Lower lobe of right lung (tissue), 2 donors: ENCODE measurements at regions not wholly inside any gene's neighbourhood (a gene's known extent, or its start where the extent isn't known, plus 50 kb on each side); places are given as distances from the start of the nearest gene placed in this dataset.

Experiments
- ATAC-seq, 2 donors: fragments of 200-7000 bp; cut with Tn5 transposase; one replicate each; pipeline ENCODE4 v1.9.1; 2020 to 2022; ENCODE audit warnings: mild to moderate bottlenecking in 2 of 2, moderate library complexity in 2 of 2
- DNase-seq: peaks from one replicate; pipeline ENCODE4 v3.0.0-alpha.2; 2020
- H3K27ac ChIP-seq: fragments of 200-600 bp; one replicate; pipeline ENCODE4 v1.8.0; 2022
- H3K27me3 ChIP-seq: fragments of 200-600 bp; one replicate; pipeline ENCODE4 v1.8.0; 2022; ENCODE audit warnings: low read depth
- H3K36me3 ChIP-seq: fragments of 200-600 bp; one replicate; pipeline ENCODE4 v1.8.0; 2022; ENCODE audit warnings: mild to moderate bottlenecking
- H3K4me1 ChIP-seq: fragments of 200-600 bp; one replicate; pipeline ENCODE4 v1.8.0; 2022
- H3K4me3 ChIP-seq: fragments of 200-600 bp; one replicate; pipeline ENCODE4 v1.8.0; 2022; ENCODE audit warnings: mild to moderate bottlenecking
- H3K9me3 ChIP-seq: fragments of 200-600 bp; one replicate; pipeline ENCODE4 v1.8.0; 2022
- CTCF ChIP-seq: fragments of 200-600 bp; IDR thresholded peaks from one replicate; pipeline ENCODE4 v1.8.0; 2022; ENCODE audit warnings: antibody characterized with exemption, mild to moderate bottlenecking
- intact Hi-C: fragments of 100-400 bp; cut with DNase I; formaldehyde crosslinking; loops from one replicate; pipeline ENCODE4 v1.11.0; 2022
- donor health status: DM: no; HTN: yes; CAD: no; lungs with severe emphysema.

- intact Hi-C loops: no loop called here
- ATAC-seq (no peak), DNase-seq (no peak)
- H3K27me3 ChIP-seq: no peaks in the 10 kb centered on the region
- no peak overlapping the region for H3K4me3 ChIP-seq
- no peak for TF ChIP-seq CTCF
- no peaks in the 10 kb centered on the region for H3K4me1 ChIP-seq
- no peak overlapping the region for H3K27ac ChIP-seq
- no peaks in the 10 kb centered on the region for H3K9me3 ChIP-seq
- H3K36me3 ChIP-seq: no peaks in the 10 kb centered on the region
Measured at GRCh38 chr12:60165781-60166180, 570.0 kb downstream of the SLC16A7 start.

- intact Hi-C loops: no loop called here
Measured at GRCh38 chr12:60168441-60168840, 572.6 kb downstream of the SLC16A7 start.

GRCh38 chr12:60169904-60170303, 574.1 kb downstream of the SLC16A7 start:
- no peaks in the 10 kb centered on the region for H3K4me1 ChIP-seq
- ATAC-seq (no peak), DNase-seq (no peak)
- H3K27me3 ChIP-seq: no peaks in the 10 kb centered on the region
- no peak overlapping the region for H3K4me3 ChIP-seq
- TF ChIP-seq CTCF: no peak
- no peak overlapping the region for H3K27ac ChIP-seq
- H3K9me3 ChIP-seq: no peaks in the 10 kb centered on the region
- intact Hi-C loops: no loop called here
- no peaks in the 10 kb centered on the region for H3K36me3 ChIP-seq

More at GRCh38 chr12:60168441-60168840, 572.6 kb downstream of the SLC16A7 start:
- Histone ChIP-seq H3K36me3 (no peaks in the 10 kb centered on the region), H3K4me1 (no peaks in the 10 kb centered on the region), H3K27ac (no peak overlapping the region), H3K4me3 (no peak overlapping the region), H3K27me3 (no peaks in the 10 kb centered on the region), H3K9me3 (no peaks in the 10 kb centered on the region)
- no peak for TF ChIP-seq CTCF
- no peak for ATAC-seq
- no peak for DNase-seq

DNA sequence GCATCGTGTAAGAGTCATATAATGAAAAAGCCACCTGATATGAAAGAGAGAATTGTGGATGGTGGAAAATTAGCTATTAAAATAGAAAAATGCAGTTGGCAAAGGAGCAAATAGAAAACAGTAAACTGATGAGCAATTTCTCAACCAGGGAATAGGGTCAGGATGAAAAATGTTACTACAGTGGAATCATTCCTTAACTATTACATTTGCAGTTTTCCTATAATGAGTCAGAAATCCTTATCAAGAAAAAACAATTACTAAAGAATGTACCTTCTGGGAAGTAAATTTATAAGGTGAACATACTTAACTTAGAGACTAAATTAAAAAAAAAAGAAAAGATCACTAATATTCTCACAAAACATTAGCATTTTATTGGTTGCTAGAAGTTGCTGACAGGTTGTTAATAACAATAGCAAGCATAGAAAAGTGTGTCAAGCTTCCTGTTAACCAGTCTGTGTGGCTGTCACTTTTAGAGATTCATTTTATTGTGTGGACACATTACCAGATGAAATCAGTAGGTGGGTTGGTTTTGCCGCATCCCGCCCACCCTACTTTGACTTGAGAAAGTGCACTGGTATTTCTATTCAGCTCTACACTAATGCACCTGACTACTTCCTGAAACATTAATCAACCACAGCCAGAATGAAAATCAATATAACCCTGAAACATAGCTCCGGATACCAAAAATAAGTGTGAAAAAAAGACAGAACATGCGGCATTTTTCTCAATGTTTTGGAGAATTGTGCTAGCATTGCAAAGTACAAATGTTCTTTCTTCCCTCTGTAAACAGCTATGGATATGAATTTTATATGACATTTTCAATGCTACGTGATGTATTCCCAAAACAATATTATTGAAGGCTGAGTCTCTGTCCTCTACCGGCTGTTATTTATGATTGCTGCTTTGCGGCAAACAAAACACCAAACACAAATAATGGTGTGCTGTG, 576.7 kb downstream of the SLC16A7 start:
- Histone ChIP-seq H3K27ac (no peak overlapping the region), H3K36me3 (no peaks in the 10 kb centered on the region), H3K4me3 (no peak overlapping the region), H3K4me1 (no peaks in the 10 kb centered on the region), H3K9me3 (no peaks in the 10 kb centered on the region), H3K27me3 (no peaks in the 10 kb centered on the region)
- DNase-seq (no peak), ATAC-seq (no peak)
- intact Hi-C loops: no loop called here
- TF ChIP-seq CTCF: no peak

DNA sequence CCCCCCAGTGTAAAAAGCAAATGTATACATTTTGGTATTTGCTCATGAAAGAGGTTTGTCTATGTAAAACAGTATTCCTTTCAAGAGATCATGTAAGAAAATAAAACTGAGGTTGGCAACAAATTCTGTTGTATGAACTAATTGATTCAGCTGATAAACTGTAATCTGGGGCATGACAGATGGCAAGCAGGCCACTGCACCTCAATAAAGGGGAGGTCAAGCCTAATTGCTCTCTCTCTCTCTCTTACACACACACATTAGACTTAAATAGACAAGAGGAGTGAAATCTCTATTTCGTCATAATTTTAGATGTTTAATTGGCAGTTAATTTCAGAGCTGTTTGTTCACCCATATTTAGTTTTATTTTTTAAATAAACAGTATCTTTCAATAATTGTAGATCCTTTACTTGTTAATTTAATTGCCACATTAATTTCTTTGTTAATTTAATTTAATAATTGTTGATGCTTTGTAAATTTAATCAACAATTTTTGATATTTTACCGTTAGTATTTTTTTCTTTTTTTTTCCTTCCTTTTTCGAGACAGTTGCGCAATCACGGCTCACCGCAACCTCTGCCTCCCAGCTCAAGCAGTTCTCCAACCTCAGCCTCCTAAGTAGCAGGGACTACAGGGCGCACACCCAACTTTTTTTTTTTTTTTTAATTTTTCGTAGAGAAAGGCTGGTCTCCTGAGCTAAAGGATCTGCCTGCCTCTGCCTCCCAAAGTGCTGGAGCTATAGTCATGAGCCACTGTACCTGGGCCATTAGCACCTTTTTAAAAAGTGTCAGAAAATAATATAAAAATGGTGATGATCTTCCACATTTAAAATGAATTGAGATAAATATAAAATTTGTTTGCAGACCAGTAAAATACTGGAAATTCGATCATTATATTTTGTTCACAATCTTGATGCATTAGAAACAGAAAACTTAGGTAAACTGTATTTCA, 577.7 kb downstream of the SLC16A7 start:
- DNase-seq: no peak
- ATAC-seq: no peak
- TF ChIP-seq CTCF: no peak
- Histone ChIP-seq H3K4me1 (no peaks in the 10 kb centered on the region), H3K4me3 (no peak overlapping the region), H3K27me3 (no peaks in the 10 kb centered on the region), H3K27ac (no peak overlapping the region), H3K9me3 (no peaks in the 10 kb centered on the region), H3K36me3 (no peaks in the 10 kb centered on the region)
- intact Hi-C loops: no loop called here
